ENCODE measurements at regions not wholly inside any gene's neighbourhood (a gene's known extent, or its start where the extent isn't known, plus 50 kb on each side); places are given as distances from the start of the nearest gene placed in this dataset.

DNA sequence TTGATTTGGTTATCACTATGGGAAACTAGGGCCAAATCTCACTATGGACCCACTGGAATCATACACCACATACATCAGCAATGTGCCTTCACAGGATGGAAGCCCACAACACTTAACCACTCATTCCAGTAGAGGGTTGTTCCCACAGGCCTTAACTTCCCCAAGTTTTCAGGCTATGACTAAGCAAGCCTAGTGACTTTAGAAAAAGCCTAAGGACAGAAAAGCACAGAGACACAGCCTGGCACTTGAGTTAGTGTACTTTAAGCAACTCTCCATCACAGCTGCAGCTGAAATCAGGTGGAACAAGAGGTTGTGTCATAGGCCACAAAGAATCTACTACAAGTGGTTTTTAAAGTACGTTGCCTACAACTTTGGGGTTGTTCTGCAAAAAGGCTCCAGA is 128.7 kb downstream of the LRRN1 start:
- no peak for TF ChIP-seq POLR2A (IDR thresholded peaks at IDR 0.05; ENCODE audit: low read length)
- TF ChIP-seq, protein P1, sequence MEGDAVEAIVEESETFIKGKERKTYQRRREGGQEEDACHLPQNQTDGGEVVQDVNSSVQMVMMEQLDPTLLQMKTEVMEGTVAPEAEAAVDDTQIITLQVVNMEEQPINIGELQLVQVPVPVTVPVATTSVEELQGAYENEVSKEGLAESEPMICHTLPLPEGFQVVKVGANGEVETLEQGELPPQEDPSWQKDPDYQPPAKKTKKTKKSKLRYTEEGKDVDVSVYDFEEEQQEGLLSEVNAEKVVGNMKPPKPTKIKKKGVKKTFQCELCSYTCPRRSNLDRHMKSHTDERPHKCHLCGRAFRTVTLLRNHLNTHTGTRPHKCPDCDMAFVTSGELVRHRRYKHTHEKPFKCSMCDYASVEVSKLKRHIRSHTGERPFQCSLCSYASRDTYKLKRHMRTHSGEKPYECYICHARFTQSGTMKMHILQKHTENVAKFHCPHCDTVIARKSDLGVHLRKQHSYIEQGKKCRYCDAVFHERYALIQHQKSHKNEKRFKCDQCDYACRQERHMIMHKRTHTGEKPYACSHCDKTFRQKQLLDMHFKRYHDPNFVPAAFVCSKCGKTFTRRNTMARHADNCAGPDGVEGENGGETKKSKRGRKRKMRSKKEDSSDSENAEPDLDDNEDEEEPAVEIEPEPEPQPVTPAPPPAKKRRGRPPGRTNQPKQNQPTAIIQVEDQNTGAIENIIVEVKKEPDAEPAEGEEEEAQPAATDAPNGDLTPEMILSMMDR (IDR thresholded peaks at IDR 0.05), result no peak
- TF ChIP-seq JUN (IDR thresholded peaks at IDR 0.05), result no peak
- TF ChIP-seq BHLHE40 (IDR thresholded peaks at IDR 0.05; ENCODE audit: low read depth, low read length), result no peak
- no peak for TF ChIP-seq CHD4 (IDR thresholded peaks at IDR 0.05; ENCODE audit: borderline replicate concordance)
- no peak for TF ChIP-seq MAFK (IDR thresholded peaks at IDR 0.05; ENCODE audit: partially characterized antibody)
- no peak for TF ChIP-seq RARB (CRISPR knock-in tag; IDR thresholded peaks at IDR 0.05)
- TF ChIP-seq ESRRA (IDR thresholded peaks at IDR 0.05; ENCODE audit: borderline replicate concordance, low read length), result no peak
- TF ChIP-seq MAZ (IDR thresholded peaks at IDR 0.05; ENCODE audit: borderline replicate concordance, low read depth, low read length), result no peak

All from A549 (cell line).